ENCODE measurements at regions not wholly inside any gene's neighbourhood (a gene's known extent, or its start where the extent isn't known, plus 50 kb on each side); places are given as distances from the start of the nearest gene placed in this dataset.

DNA sequence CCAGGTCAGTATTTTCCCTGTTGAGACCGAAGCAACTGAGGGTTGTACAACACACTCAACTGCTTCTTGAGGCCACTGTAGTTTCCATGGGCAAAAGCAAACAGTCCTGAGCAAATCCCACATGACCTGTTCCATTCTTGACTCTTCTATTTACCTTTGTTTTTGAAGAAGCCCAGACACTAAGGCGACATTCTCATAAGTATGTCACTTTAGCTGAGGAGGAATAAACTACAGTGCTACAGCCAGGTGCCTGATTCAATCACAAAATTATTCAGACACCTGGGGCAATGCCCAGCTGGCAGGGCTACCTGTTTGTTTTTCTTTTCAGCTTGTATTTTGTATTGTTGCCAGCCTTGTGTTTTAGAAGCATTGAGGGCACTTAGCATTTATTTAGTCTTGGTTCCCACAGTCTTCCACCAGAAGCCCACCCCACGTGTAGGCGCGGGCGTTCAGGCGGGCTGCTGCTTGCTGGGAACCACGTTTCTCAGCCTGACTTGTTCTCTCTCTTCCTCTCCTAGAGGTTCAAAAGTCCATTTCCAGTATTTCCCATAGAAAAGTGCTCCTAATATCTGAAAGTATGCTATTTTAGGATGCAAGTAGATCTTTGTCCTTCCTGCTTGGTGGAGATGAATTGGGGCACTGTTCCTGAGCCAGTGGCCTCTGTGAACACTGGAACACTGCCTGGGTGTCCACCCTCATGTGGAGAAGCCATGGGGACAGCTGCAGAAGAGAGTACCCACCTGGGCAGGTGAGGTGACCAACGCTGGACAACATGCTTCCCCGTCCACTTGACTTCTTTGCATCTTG is 99.0 kb upstream of the COPS8 start:
- TF ChIP-seq, protein P1, sequence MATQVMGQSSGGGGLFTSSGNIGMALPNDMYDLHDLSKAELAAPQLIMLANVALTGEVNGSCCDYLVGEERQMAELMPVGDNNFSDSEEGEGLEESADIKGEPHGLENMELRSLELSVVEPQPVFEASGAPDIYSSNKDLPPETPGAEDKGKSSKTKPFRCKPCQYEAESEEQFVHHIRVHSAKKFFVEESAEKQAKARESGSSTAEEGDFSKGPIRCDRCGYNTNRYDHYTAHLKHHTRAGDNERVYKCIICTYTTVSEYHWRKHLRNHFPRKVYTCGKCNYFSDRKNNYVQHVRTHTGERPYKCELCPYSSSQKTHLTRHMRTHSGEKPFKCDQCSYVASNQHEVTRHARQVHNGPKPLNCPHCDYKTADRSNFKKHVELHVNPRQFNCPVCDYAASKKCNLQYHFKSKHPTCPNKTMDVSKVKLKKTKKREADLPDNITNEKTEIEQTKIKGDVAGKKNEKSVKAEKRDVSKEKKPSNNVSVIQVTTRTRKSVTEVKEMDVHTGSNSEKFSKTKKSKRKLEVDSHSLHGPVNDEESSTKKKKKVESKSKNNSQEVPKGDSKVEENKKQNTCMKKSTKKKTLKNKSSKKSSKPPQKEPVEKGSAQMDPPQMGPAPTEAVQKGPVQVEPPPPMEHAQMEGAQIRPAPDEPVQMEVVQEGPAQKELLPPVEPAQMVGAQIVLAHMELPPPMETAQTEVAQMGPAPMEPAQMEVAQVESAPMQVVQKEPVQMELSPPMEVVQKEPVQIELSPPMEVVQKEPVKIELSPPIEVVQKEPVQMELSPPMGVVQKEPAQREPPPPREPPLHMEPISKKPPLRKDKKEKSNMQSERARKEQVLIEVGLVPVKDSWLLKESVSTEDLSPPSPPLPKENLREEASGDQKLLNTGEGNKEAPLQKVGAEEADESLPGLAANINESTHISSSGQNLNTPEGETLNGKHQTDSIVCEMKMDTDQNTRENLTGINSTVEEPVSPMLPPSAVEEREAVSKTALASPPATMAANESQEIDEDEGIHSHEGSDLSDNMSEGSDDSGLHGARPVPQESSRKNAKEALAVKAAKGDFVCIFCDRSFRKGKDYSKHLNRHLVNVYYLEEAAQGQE (IDR thresholded peaks at IDR 0.05; ENCODE audit: borderline replicate concordance), result no peak
- TF ChIP-seq, protein P2, sequence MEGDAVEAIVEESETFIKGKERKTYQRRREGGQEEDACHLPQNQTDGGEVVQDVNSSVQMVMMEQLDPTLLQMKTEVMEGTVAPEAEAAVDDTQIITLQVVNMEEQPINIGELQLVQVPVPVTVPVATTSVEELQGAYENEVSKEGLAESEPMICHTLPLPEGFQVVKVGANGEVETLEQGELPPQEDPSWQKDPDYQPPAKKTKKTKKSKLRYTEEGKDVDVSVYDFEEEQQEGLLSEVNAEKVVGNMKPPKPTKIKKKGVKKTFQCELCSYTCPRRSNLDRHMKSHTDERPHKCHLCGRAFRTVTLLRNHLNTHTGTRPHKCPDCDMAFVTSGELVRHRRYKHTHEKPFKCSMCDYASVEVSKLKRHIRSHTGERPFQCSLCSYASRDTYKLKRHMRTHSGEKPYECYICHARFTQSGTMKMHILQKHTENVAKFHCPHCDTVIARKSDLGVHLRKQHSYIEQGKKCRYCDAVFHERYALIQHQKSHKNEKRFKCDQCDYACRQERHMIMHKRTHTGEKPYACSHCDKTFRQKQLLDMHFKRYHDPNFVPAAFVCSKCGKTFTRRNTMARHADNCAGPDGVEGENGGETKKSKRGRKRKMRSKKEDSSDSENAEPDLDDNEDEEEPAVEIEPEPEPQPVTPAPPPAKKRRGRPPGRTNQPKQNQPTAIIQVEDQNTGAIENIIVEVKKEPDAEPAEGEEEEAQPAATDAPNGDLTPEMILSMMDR (IDR thresholded peaks at IDR 0.05; ENCODE audit: poor library complexity, severe bottlenecking), result no peak

All from neural cell (in vitro differentiated cells).